HepG2 (cell line): ENCODE measurements at regions not wholly inside any gene's neighbourhood (a gene's known extent, or its start where the extent isn't known, plus 50 kb on each side); places are given as distances from the start of the nearest gene placed in this dataset.

Source experiments
- MED13 ChIP-seq: sonication (generic); formaldehyde crosslinking; IDR thresholded peaks from 2 replicates; pipeline ENCODE4 v1.5.0; 2020; ENCODE audit warnings: missing genetic modification reagents
- TEF ChIP-seq: sonication (generic); formaldehyde crosslinking; IDR thresholded peaks from 2 replicates; pipeline ENCODE4 v1.5.0; 2020; ENCODE audit warnings: missing genetic modification reagents
- TIGD3 ChIP-seq: sonication (generic); formaldehyde crosslinking; IDR thresholded peaks from 2 replicates; pipeline ENCODE4 v1.5.1; 2020; ENCODE audit warnings: mild to moderate bottlenecking, missing genetic modification reagents, borderline replicate concordance
- U2AF1 ChIP-seq: fragments of 200-400 bp; formaldehyde crosslinking; optimal IDR thresholded peaks from 2 replicates; pipeline ENCODE3; 2017; ENCODE audit warnings: mild to moderate bottlenecking, low read depth, low read length
- ZNF17 ChIP-seq: sonication (generic); formaldehyde crosslinking; IDR thresholded peaks from 2 replicates; pipeline ENCODE4 v1.5.0; 2020; ENCODE audit warnings: mild to moderate bottlenecking, missing genetic modification reagents
- ZNF674 ChIP-seq: sonication (generic); formaldehyde crosslinking; IDR thresholded peaks from 2 replicates; pipeline ENCODE4 v1.5.0; 2020; ENCODE audit warnings: low read depth, mild to moderate bottlenecking, missing genetic modification reagents
- ZNF883 ChIP-seq: sonication (generic); formaldehyde crosslinking; IDR thresholded peaks from 2 replicates; pipeline ENCODE4 v1.5.1; 2020; ENCODE audit warnings: mild to moderate bottlenecking, missing genetic modification reagents; ENCODE audit errors: not compliant biosample characterization
- TF ChIP-seq, protein P1 (sequence below): IDR thresholded peaks from 2 replicates; pipeline ENCODE4 v1.6.1; 2012; ENCODE audit warnings: low read length, improper control_type of control experiment
- TF ChIP-seq, protein P2 (sequence below): sonication (generic); formaldehyde crosslinking; IDR thresholded peaks from 2 replicates; pipeline ENCODE4 v1.4.0; 2020; ENCODE audit warnings: mild to moderate bottlenecking, low read depth, missing genetic modification reagents
- TF ChIP-seq, protein P3 (sequence below), 2 experiments: sonication (generic) in 1 of 2; formaldehyde crosslinking in 1 of 2; IDR thresholded peaks; 2 replicates each; pipeline versions ENCODE4 v1.4.0 to v1.6.1; 2016 to 2020; ENCODE audit warnings: borderline replicate concordance in 1 of 2, low read depth in 1 of 2, mild to moderate bottlenecking in 1 of 2, missing genetic modification reagents in 1 of 2

- TF ChIP-seq ZNF674 (no peak), ZNF17 (no peak), TIGD3 (no peak), MED13 (CRISPR knock-in tag) (no peak), ZNF883 (CRISPR knock-in tag) (no peak), TEF (CRISPR knock-in tag) (no peak), U2AF1 (no peak)
- TF ChIP-seq, protein P1, sequence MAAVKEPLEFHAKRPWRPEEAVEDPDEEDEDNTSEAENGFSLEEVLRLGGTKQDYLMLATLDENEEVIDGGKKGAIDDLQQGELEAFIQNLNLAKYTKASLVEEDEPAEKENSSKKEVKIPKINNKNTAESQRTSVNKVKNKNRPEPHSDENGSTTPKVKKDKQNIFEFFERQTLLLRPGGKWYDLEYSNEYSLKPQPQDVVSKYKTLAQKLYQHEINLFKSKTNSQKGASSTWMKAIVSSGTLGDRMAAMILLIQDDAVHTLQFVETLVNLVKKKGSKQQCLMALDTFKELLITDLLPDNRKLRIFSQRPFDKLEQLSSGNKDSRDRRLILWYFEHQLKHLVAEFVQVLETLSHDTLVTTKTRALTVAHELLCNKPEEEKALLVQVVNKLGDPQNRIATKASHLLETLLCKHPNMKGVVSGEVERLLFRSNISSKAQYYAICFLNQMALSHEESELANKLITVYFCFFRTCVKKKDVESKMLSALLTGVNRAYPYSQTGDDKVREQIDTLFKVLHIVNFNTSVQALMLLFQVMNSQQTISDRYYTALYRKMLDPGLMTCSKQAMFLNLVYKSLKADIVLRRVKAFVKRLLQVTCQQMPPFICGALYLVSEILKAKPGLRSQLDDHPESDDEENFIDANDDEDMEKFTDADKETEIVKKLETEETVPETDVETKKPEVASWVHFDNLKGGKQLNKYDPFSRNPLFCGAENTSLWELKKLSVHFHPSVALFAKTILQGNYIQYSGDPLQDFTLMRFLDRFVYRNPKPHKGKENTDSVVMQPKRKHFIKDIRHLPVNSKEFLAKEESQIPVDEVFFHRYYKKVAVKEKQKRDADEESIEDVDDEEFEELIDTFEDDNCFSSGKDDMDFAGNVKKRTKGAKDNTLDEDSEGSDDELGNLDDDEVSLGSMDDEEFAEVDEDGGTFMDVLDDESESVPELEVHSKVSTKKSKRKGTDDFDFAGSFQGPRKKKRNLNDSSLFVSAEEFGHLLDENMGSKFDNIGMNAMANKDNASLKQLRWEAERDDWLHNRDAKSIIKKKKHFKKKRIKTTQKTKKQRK = no peak
- TF ChIP-seq, protein P2, sequence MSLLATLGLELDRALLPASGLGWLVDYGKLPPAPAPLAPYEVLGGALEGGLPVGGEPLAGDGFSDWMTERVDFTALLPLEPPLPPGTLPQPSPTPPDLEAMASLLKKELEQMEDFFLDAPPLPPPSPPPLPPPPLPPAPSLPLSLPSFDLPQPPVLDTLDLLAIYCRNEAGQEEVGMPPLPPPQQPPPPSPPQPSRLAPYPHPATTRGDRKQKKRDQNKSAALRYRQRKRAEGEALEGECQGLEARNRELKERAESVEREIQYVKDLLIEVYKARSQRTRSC (CRISPR knock-in tag) = no peak
- TF ChIP-seq, protein P3, sequence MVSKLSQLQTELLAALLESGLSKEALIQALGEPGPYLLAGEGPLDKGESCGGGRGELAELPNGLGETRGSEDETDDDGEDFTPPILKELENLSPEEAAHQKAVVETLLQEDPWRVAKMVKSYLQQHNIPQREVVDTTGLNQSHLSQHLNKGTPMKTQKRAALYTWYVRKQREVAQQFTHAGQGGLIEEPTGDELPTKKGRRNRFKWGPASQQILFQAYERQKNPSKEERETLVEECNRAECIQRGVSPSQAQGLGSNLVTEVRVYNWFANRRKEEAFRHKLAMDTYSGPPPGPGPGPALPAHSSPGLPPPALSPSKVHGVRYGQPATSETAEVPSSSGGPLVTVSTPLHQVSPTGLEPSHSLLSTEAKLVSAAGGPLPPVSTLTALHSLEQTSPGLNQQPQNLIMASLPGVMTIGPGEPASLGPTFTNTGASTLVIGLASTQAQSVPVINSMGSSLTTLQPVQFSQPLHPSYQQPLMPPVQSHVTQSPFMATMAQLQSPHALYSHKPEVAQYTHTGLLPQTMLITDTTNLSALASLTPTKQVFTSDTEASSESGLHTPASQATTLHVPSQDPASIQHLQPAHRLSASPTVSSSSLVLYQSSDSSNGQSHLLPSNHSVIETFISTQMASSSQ (IDR thresholded peaks at IDR 0.05; ENCODE audit: low read depth) = no peak
- TF ChIP-seq, protein P3 (CRISPR knock-in tag; IDR thresholded peaks at IDR 0.05; ENCODE audit: borderline replicate concordance) = no peak
Measured at GRCh38 chr18:33870059-33870458, 292.0 kb downstream of the ASXL3 start (continued).
